ENCODE measurements at regions not wholly inside any gene's neighbourhood (a gene's known extent, or its start where the extent isn't known, plus 50 kb on each side); places are given as distances from the start of the nearest gene placed in this dataset.

DNA sequence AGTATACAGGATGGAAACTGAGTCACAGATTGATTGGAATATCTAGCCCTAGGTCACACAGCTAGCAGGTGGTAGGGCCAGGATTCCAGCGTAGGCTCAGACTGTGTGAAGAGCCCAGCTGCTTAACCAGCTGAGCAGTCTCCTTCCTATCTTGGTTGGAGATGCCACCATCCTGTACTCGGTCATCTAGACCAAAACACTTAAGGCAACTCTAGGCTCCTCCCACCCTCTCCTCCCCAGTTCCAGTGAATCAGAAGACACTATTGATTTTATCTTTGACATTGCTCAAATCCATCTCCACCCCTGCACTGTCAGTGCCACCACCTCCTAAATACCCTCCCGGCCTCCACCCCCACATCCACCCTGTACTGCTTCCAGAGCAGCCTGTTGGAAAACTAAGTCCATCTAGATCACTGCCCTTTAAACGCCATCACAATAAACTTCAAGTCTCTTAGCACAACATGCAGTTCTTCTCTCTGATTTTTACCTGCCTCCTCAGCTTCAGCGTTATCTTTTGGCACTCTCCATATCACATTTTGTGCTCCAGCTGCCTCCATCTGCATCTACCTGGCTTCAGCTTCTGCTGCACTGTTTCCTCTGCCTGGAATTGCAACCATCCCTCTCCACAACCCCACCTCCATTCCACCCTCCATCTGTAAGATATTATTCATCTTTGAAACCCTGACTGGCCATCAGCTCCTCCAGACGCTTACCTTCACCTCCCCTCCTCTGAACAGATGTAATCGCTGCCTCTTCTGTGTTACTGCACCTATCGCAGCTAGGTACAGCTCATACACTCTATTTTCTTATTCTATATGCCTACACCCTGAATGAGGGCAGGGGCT lies 86.8 kb upstream of the ACP3 start:
- no peak for TF ChIP-seq CTCF (IDR thresholded peaks at IDR 0.05; ENCODE audit: low read length)
- TF ChIP-seq EZH2 (IDR thresholded peaks at IDR 0.05; ENCODE audit: borderline replicate concordance, low read length) = no peak
